GM19372 (cell line): ENCODE measurements at regions not wholly inside any gene's neighbourhood (a gene's known extent, or its start where the extent isn't known, plus 50 kb on each side); places are given as distances from the start of the nearest gene placed in this dataset.

Experiments used
- ATAC-seq: cut with Tn5 transposase; IDR thresholded peaks from one replicate; pipeline ENCODE4 v1.9.1; 2021; ENCODE audit warnings: mild to moderate bottlenecking, low read depth, moderate library complexity; ENCODE audit not compliant: unreplicated experiment

GRCh38 chr14:58808828-58809227 is 171.1 kb downstream of the DACT1 start:
- no peak for ATAC-seq

GRCh38 chr14:58809520-58809919 is 171.8 kb downstream of the DACT1 start:
- ATAC-seq = no peak

- no peak for ATAC-seq
These were observed 174.5 kb downstream of the DACT1 start for GRCh38 chr14:58812050-58812910.

GRCh38 chr14:58813745-58814144 is 176.0 kb downstream of the DACT1 start:
- ATAC-seq = no peak

GRCh38 chr14:58814466-58814865 is 176.7 kb downstream of the DACT1 start:
- ATAC-seq = no peak

- no peak for ATAC-seq
These were observed 177.5 kb downstream of the DACT1 start for GRCh38 chr14:58815161-58815701.

- ATAC-seq = no peak
These were observed 178.0 kb downstream of the DACT1 start for GRCh38 chr14:58815794-58816193.

GRCh38 chr14:58816416-58817115 is 178.8 kb downstream of the DACT1 start:
- no peak for ATAC-seq

GRCh38 chr14:58817846-58818245 is 180.1 kb downstream of the DACT1 start:
- ATAC-seq = no peak

GRCh38 chr14:58820032-58820431 is 182.3 kb downstream of the DACT1 start:
- no peak for ATAC-seq

GRCh38 chr14:58821421-58821820 is 183.7 kb downstream of the DACT1 start:
- no peak for ATAC-seq

GRCh38 chr14:58822856-58823255 is 185.1 kb downstream of the DACT1 start:
- ATAC-seq = no peak

- no peak for ATAC-seq
These were observed 185.6 kb downstream of the DACT1 start for GRCh38 chr14:58823312-58823711.

GRCh38 chr14:58824106-58824505 is 186.3 kb downstream of the DACT1 start:
- no peak for ATAC-seq

GRCh38 chr14:58824796-58825195 is 187.0 kb downstream of the DACT1 start:
- ATAC-seq = no peak

- no peak for ATAC-seq
These were observed 187.8 kb downstream of the DACT1 start for GRCh38 chr14:58825606-58826005.

- ATAC-seq = no peak
These were observed 189.3 kb downstream of the DACT1 start for GRCh38 chr14:58826845-58827686.

- ATAC-seq = no peak
These were observed 190.5 kb downstream of the DACT1 start for GRCh38 chr14:58828298-58828697.

GRCh38 chr14:58829594-58829993 is 191.8 kb downstream of the DACT1 start:
- no peak for ATAC-seq

- ATAC-seq = no peak
These were observed 192.4 kb downstream of the DACT1 start for GRCh38 chr14:58830121-58830520.

- ATAC-seq = no peak
These were observed 194.3 kb downstream of the DACT1 start for GRCh38 chr14:58832095-58832521.
